ENCODE measurements at regions not wholly inside any gene's neighbourhood (a gene's known extent, or its start where the extent isn't known, plus 50 kb on each side); places are given as distances from the start of the nearest gene placed in this dataset.

DNA sequence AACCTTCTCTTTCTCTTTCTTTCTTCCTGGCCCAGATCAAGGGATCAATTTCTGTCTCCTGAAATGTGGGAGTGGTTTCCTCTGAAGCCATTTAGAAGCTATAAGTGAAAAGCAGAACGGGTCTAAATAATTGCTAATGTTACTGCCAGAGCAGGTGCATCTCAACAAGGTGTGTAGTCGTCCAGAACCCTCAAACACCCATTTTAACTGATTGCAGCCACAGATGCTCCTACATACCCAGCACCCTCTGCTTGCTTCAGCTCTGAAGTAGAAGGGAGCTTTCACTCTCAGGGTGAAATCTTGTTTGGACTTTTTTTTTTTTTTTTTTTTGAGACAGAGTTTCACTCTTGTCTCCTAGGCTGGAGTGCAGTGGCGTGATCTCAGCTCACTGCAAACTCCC, 592.1 kb upstream of the ARID1B start:
- DNase-seq, result no peak
- no peaks in the 10 kb centered on the region for H3K4me1 ChIP-seq
- no peak overlapping the region for H3K27ac ChIP-seq
- no peak for ATAC-seq
- no peak overlapping the region for H3K4me3 ChIP-seq
- no peaks in the 10 kb centered on the region for H3K27me3 ChIP-seq
- no peaks in the 10 kb centered on the region for H3K36me3 ChIP-seq (replicated peaks in 1 of 2; ENCODE audit: insufficient read depth in 1 of 2, low read depth in 2 of 2)
- WGBS, 2 donors, result 53% methylated on average over 3 of the region's 3 CpGs
- intact Hi-C loops (cut with DNase I), result no loop called here
- no peaks in the 10 kb centered on the region for H3K9me3 ChIP-seq
- TF ChIP-seq, protein P1, sequence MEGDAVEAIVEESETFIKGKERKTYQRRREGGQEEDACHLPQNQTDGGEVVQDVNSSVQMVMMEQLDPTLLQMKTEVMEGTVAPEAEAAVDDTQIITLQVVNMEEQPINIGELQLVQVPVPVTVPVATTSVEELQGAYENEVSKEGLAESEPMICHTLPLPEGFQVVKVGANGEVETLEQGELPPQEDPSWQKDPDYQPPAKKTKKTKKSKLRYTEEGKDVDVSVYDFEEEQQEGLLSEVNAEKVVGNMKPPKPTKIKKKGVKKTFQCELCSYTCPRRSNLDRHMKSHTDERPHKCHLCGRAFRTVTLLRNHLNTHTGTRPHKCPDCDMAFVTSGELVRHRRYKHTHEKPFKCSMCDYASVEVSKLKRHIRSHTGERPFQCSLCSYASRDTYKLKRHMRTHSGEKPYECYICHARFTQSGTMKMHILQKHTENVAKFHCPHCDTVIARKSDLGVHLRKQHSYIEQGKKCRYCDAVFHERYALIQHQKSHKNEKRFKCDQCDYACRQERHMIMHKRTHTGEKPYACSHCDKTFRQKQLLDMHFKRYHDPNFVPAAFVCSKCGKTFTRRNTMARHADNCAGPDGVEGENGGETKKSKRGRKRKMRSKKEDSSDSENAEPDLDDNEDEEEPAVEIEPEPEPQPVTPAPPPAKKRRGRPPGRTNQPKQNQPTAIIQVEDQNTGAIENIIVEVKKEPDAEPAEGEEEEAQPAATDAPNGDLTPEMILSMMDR (IDR thresholded peaks at IDR 0.05), result no peak
- TF ChIP-seq POLR2A (IDR thresholded peaks at IDR 0.05), result no peak

DNA sequence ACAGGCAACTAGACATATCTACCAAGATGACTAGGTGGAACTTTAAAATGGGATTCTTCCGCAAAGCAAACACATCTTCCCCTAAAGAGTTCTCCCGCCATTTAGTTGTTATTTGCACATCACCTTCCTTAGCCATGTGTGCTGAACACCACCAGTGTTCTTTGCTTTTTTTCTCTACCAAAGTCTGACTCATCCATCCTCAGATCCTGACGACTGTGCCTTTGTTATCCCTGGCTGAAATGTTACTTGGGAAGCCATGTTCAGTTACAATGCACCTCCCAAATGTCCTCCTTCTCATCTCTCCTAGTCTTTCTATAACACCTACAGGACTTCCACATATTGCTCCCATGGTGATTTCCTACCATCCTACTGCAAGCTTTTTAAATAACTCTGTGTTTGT, 593.5 kb upstream of the ARID1B start:
- H3K9me3 ChIP-seq, result no peaks in the 10 kb centered on the region
- ATAC-seq (no peak), DNase-seq (no peak)
- 62 to 63% methylated on average over 3 of the region's 3 CpGs for WGBS, 2 donors
- H3K4me1 ChIP-seq, result no peaks in the 10 kb centered on the region
- H3K4me3 ChIP-seq, result no peak overlapping the region
- no peaks in the 10 kb centered on the region for H3K36me3 ChIP-seq (replicated peaks in 1 of 2; ENCODE audit: insufficient read depth in 1 of 2, low read depth in 2 of 2)
- TF ChIP-seq POLR2A (IDR thresholded peaks at IDR 0.05), result no peak
- TF ChIP-seq, protein P1 (IDR thresholded peaks at IDR 0.05), result no peak
- no peaks in the 10 kb centered on the region for H3K27me3 ChIP-seq
- H3K27ac ChIP-seq, result no peak overlapping the region
- intact Hi-C loops (cut with DNase I), result no loop called here

DNA sequence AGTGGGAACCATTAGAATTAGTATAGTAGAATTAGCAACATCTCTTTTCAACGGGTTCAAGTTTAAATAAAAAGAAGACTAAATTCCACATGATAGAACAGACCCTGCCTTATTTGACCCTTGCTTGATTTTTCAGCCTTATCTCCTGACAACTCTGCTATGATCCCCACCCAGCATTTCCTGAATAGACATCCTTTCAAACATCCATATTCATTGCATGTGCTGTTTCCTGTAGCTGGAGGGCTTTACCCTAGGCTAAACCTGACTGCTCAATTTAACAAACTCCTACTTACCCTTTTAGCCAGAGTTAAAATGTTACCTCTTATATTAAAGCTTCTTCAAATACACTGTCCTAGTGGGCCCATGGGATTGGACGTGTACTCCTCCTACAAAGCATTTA, 594.8 kb upstream of the ARID1B start:
- DNase-seq (no peak), ATAC-seq (no peak)
- Histone ChIP-seq H3K36me3 (replicated peaks in 1 of 2; ENCODE audit: insufficient read depth in 1 of 2, low read depth in 2 of 2) (no peaks in the 10 kb centered on the region), H3K4me3 (no peak overlapping the region), H3K9me3 (no peaks in the 10 kb centered on the region), H3K27ac (no peak overlapping the region), H3K4me1 (no peaks in the 10 kb centered on the region), H3K27me3 (no peaks in the 10 kb centered on the region)
- intact Hi-C loops (cut with DNase I), result no loop called here
- 33 to 35% methylated on average over 2 of the region's 2 CpGs for WGBS, 2 donors
- TF ChIP-seq, protein P1 (IDR thresholded peaks at IDR 0.05), result no peak
- no peak for TF ChIP-seq POLR2A (IDR thresholded peaks at IDR 0.05)

DNA sequence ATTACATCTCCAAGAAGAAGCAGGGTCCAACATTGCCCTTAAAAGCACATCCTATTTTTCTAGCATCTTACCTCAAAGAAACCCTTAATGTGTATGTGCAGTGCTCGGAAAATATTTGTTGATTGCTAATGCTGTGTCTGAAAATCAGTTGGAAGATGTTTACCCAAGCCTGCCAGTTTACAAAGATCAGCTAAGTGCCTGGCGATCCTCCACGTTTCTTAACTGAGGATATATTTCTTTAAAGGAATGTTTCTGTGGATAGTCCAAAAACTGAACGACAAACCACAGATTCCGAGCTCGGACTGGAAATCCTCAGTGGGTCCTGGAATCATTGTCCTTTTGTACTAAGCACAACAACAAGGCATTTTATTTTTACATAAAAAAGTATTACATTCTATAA, 595.7 kb upstream of the ARID1B start:
- intact Hi-C loops (cut with DNase I), result no loop called here
- Histone ChIP-seq H3K4me1 (no peaks in the 10 kb centered on the region), H3K9me3 (no peaks in the 10 kb centered on the region), H3K36me3 (replicated peaks in 1 of 2; ENCODE audit: insufficient read depth in 1 of 2, low read depth in 2 of 2) (no peaks in the 10 kb centered on the region), H3K27me3 (no peaks in the 10 kb centered on the region), H3K27ac (no peak overlapping the region), H3K4me3 (no peak overlapping the region)
- peak in 1 of 4 donors; percentile 6 for DNase-seq
- WGBS, 2 donors, result 56 to 57% methylated on average over 6 of the region's 6 CpGs
- no peak for ATAC-seq
- TF ChIP-seq, protein P1 (IDR thresholded peaks at IDR 0.05), result no peak
- no peak for TF ChIP-seq POLR2A (IDR thresholded peaks at IDR 0.05)

DNA sequence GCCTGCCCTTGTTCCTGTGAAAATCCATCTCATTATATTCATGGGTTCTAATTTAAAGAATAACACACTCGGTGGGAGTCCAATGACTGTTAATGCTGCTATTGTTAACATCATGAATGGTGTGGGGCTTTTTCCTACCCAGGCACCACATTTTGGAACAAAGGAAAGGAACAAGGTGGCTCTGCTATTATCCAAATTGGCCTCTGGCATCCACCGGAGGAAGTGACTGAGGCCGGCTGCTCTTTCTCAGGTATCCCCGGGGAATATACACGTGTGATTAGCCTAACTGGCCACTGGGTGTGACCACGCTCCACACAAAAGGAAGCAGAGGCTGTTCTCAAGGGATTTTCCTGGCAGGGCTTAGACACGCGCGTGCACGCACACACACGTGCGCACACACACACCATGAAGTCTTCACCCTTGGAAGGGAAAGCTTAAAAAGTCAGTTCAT, 601.2 kb upstream of the ARID1B start:
- Histone ChIP-seq H3K27ac (no peak overlapping the region), H3K36me3 (replicated peaks in 1 of 2; ENCODE audit: insufficient read depth in 1 of 2, low read depth in 2 of 2) (no peaks in the 10 kb centered on the region), H3K9me3 (no peaks in the 10 kb centered on the region), H3K27me3 (no peaks in the 10 kb centered on the region), H3K4me3 (no peak overlapping the region), H3K4me1 (no peaks in the 10 kb centered on the region)
- 22 to 28% methylated on average over 12 of the region's 12 CpGs for WGBS, 2 donors
- peak; percentile 63 for ATAC-seq
- DNase-seq, result peak; percentile 19 to 46 (median 36)
- TF ChIP-seq POLR2A (IDR thresholded peaks at IDR 0.05), result no peak
- TF ChIP-seq, protein P1 (IDR thresholded peaks at IDR 0.05), result peak in 4 of 7 experiments; percentile 40 to 49 (median 46)
- intact Hi-C loops (cut with DNase I), result no loop called here

Data from body of pancreas (tissue), 4 donors.